ENCODE measurements at regions not wholly inside any gene's neighbourhood (a gene's known extent, or its start where the extent isn't known, plus 50 kb on each side); places are given as distances from the start of the nearest gene placed in this dataset.

DNA sequence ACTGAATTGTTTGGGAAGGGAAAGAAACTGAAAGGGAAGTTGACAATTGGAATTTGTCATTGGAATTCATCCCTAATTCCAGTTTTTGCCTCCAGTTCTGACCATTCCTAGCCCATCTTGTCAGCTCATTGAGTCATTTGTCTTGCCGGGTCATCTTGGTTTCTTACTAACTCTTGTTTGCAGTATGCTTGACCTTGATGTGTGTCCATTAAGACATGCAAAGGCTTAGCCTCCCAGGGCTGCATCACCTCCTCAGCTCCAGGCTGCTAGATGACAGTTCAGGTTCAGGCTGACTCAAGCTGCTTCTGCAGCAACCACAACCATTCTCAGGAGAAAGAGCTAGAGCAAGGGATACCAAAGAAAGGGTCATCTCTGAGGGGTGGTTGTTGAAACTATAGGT is 151.3 kb upstream of the PTGFR start:
- H3K4me3 ChIP-seq (ENCODE audit: low read length), result no peak overlapping the region
- DNase-seq (ENCODE audit: low read depth, low spot score), result no peak

- H3K4me3 ChIP-seq (ENCODE audit: low read length), result no peak overlapping the region
- DNase-seq (ENCODE audit: low read depth, low spot score), result no peak
Observed at GRCh38 chr1:78340006-78340405, 150.8 kb upstream of the PTGFR start.

- DNase-seq (ENCODE audit: low read depth, low spot score), result no peak
- H3K4me3 ChIP-seq (ENCODE audit: low read length), result no peak overlapping the region
Observed at GRCh38 chr1:78348496-78349284, 142.1 kb upstream of the PTGFR start.

DNA sequence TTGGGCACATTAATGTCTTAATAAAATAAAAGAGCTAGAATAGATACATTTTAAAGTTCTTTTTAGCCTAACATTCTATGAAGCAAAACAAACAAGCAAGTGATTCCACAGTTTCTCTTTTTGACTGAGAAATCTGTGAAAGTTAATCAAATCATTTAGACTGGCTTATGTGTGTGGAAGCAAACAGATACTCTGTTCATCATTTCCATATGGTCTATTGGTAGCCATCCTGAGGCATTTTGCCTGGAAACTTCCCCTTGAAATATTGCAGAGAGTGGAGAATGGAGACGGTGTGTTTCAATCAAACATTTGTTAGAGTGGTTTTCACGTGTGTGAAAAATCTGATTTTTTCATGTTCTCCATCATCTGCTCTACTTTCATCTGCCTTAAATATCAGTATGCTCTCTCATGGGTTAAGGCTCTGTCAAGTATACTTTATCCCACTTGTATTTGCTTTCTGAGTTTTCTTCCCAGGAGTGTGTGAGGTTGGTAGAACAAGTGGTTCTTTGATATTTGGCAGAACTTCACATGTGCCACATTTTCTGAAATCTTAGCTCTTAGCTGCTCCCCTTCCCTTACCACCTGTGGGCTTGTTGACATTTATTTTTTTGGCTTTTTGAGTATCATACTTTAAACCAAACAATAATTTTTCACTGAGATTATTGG is 139.1 kb upstream of the PTGFR start:
- DNase-seq (ENCODE audit: low read depth, low spot score), result no peak
- H3K4me3 ChIP-seq (ENCODE audit: low read length), result no peak overlapping the region

DNA sequence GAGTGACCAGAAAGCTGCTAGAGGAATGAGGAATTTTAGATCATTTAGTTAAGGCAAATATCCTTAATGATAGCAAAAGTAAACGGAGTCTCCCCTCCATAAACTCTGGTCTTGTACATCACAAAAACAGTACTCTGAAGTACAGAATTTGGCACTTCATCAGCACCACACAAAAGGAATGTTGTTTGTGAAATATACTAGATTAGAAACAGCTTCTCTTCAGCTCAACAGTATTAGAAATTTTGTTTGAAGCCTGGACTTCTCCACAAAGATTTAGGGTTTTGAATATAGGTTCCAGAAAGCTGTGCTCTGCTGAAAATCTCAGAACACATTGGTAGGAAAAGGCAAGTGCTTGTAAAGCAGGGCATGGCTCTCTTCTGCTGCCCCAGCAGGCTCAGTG is 135.1 kb upstream of the PTGFR start:
- no peak for DNase-seq (ENCODE audit: low read depth, low spot score)

GRCh38 chr1:78358165-78358564 is 132.6 kb upstream of the PTGFR start:
- no peak for DNase-seq (ENCODE audit: low read depth, low spot score)
- no peak overlapping the region for H3K4me3 ChIP-seq (ENCODE audit: low read length)

More for the DNA sequence above, 135.1 kb upstream of the PTGFR start:
- H3K4me3 ChIP-seq (ENCODE audit: low read length), result no peak overlapping the region

GRCh38 chr1:78359666-78360065 is 131.1 kb upstream of the PTGFR start:
- no peak for DNase-seq (ENCODE audit: low read depth, low spot score)
- no peak overlapping the region for H3K4me3 ChIP-seq (ENCODE audit: low read length)

DNA sequence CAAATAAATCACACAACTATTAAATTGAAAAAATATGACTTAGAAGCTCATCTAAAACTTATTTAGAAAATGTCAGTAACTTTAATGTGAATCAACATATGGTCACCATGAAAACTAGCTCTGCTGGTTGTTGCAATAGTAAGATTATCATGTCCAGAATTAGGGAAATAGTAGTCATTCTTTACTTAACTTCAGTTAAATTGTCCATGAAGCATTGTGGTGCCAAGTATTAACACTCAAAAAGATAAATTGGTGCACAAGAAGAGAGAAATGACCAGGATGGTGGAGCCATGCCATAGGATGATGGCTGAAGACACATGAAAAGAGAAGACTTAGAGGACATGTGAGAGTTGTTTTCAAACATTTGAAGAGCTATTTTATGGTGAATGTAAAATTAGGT is 130.2 kb upstream of the PTGFR start:
- no peak for DNase-seq (ENCODE audit: low read depth, low spot score)
- no peak overlapping the region for H3K4me3 ChIP-seq (ENCODE audit: low read length)

DNA sequence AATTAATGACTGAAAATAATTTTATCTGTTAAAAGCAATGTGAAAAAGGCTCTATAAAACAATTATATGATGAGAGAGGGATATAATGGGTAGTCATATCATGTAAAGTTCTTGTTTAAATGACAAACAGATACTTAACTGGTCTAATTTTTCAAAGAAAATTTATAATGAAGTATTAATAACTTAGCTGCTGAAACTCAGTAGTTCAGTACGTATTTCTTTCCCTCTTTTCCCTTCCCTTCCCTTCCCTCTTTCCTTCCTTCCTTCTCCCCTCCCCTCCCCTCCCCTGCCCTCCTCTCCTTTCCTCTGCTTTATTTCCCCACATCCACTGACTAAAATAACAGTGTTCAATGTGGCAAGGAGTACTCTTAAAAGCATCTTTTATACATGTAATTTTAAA is 123.1 kb upstream of the PTGFR start:
- no peak overlapping the region for H3K4me3 ChIP-seq (ENCODE audit: low read length)
- no peak for DNase-seq (ENCODE audit: low read depth, low spot score)

DNA sequence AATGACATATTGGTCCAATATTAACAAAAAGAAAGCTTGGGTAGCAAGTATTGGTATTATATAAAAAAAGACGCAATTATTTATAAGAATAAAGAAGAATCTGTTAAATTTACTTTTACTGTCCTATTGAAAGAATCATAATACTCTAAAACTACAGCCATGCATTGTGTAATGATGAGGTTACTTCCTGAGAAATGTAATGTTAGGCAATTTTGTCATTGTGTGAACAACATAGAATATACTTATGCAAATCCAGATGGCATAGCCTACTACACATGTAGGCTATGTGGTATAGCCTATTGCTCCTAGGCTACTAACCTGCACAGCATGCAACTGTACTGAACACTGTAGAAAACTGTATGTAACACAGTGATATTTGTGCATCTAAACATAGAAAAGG is 121.2 kb upstream of the PTGFR start:
- no peak for DNase-seq (ENCODE audit: low read depth, low spot score)
- no peak overlapping the region for H3K4me3 ChIP-seq (ENCODE audit: low read length)

DNA sequence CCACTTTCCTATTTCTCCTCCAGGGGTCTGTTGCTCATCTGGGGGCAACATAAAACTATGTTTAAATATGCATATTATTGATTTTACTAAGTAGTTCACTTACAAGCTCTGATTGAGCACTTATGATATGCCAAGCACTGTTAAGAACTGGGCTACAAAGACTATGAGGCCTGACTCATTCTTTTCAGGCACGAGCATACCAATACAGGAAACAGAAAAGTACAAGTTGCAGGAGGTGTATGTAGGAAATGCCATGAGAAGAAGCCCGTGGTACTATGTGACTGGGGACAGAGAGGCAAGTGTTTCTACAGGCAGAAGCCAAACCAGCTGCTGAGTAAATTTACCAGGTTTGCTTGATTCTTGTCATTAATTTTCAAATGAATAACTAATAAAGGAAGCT is 120.4 kb upstream of the PTGFR start:
- no peak overlapping the region for H3K4me3 ChIP-seq (ENCODE audit: low read length)
- DNase-seq (ENCODE audit: low read depth, low spot score), result no peak

DNA sequence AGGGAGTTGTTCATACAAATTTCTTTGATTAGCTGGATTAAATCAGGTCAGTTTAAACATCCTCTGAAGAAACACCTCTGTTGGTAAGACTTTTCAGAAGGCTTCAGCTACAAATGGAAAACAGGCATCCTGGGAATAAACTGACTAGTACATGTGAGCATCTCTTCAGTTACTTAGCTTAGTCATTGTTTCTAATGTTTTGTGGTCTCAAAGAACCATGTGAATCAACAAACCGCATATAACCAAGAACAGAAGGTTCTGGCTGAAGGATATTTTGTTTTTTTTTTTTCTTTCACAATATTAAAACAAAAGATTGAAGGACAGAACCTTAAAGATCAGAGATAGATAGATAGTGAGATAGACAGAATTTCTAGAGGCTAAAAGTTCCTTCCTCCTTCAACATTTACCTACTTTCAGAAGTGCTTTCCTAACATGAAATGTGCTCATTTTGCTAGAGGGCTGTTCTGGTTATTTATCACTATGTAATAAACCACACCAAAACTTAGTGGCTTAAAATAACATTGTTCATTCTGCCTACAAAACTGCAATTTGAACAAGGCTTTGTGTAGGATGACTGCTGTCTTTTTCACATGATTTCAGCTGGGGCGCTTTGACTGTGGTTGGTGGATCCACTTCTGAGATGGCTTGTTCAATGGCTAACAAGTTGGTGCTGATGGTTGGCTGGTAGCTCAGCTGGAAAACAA is 119.8 kb upstream of the PTGFR start:
- no peak for DNase-seq (ENCODE audit: low read depth, low spot score)
- H3K4me3 ChIP-seq (ENCODE audit: low read length), result no peak overlapping the region

DNA sequence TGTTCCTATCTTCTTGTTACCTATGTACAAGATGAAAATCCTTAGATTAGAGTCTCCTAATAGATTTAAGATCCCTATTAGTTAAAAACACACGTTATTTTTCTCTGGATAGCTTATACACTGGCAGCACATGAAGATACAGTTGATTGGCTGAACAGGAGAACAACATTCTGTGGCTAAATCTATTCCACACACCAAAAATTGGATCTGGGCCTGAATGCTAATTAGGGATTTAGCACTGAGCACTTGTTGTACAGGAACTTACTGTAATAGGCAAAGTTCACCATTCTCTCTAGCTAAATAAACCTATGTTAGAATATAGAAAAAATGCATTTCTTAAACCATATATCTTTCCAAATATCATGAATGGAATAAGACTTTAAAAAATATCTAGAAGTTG is 117.1 kb upstream of the PTGFR start:
- DNase-seq (ENCODE audit: low read depth, low spot score), result no peak
- no peak overlapping the region for H3K4me3 ChIP-seq (ENCODE audit: low read length)

DNA sequence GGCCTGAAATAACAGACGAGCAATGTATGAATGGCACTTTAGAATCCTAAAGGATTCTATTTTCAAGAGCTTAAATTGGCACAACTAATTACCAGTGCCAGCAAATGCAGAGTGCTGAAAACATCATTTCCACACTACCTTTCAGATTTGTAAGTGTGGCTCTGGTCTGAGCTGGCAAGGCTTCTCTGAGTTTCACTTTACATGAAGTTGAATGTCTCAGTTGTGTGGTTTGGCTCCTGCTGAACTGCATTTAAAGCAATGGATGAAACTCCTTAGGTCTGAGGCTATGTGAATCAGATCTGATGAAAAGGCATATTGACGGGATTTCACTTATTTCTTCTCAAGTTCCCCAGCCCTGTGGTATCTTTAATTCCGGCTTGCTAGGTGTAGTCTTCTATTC is 114.8 kb upstream of the PTGFR start:
- no peak for DNase-seq (ENCODE audit: low read depth, low spot score)
- H3K4me3 ChIP-seq (ENCODE audit: low read length), result no peak overlapping the region

DNA sequence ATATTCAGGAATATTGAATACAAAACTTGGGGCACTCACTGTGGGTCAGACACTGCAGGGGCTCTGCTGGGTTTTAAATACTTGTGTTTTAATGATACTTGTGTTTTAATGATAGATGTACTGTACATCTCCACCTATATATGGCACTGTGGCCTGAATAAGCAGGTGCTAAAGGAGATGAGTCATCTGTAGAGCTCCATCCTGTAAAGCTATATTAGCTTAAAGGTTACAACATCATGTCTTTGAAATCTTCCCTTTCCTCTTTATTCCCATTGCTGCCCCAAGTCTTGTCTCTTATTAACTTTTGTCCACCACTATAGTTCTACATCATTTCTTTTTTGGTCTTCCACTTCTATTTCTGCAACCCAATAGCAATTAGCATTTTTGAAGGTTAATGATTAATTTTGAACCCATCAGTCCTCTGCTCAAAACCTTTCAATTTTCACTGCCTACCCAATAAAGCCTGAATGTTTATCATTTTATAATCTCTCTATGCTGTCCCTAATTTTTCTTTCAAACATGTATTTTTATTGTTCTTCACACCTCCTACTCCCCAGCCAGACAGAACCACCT is 113.3 kb upstream of the PTGFR start:
- DNase-seq (ENCODE audit: low read depth, low spot score), result no peak
- H3K4me3 ChIP-seq (ENCODE audit: low read length), result no peak overlapping the region

- DNase-seq (ENCODE audit: low read depth, low spot score), result no peak
- H3K4me3 ChIP-seq (ENCODE audit: low read length), result no peak overlapping the region
Observed at GRCh38 chr1:78383923-78384322, 106.9 kb upstream of the PTGFR start.

GRCh38 chr1:78385744-78386462 is 104.9 kb upstream of the PTGFR start:
- no peak for DNase-seq (ENCODE audit: low read depth, low spot score)
- H3K4me3 ChIP-seq (ENCODE audit: low read length), result no peak overlapping the region

GRCh38 chr1:78387201-78387600 is 103.6 kb upstream of the PTGFR start:
- DNase-seq (ENCODE audit: low read depth, low spot score), result no peak
- no peak overlapping the region for H3K4me3 ChIP-seq (ENCODE audit: low read length)

- no peak overlapping the region for H3K4me3 ChIP-seq (ENCODE audit: low read length)
- no peak for DNase-seq (ENCODE audit: low read depth, low spot score)
Observed at GRCh38 chr1:78387871-78388270, 102.9 kb upstream of the PTGFR start.
